Lower leg skin (tissue), 3 donors: ENCODE measurements at regions not wholly inside any gene's neighbourhood (a gene's known extent, or its start where the extent isn't known, plus 50 kb on each side); places are given as distances from the start of the nearest gene placed in this dataset.

Source experiments
- CTCF ChIP-seq, 3 donors: fragments of 450-650 bp; IDR thresholded peaks; one replicate each; pipeline ENCODE4 v1.5.1; 2016; ENCODE audit warnings: antibody characterized with exemption in 3 of 3, mild to moderate bottlenecking in 3 of 3, moderate library complexity in 2 of 3
- POLR2A ChIP-seq, 2 donors: fragments of 450-650 bp; IDR thresholded peaks; one replicate each; pipeline ENCODE4 v1.6.1; 2016 to 2017; ENCODE audit warnings: antibody characterized with exemption in 2 of 2, mild to moderate bottlenecking in 1 of 2, moderate library complexity in 1 of 2

GRCh38 chr4:20505927-20506326 is 194.3 kb upstream of the PACRGL start:
- TF ChIP-seq CTCF (IDR thresholded peaks at IDR 0.05) (no peak), POLR2A (IDR thresholded peaks at IDR 0.05) (no peak)
